ENCODE measurements at regions not wholly inside any gene's neighbourhood (a gene's known extent, or its start where the extent isn't known, plus 50 kb on each side); places are given as distances from the start of the nearest gene placed in this dataset.
"Not testable (repeated sequence)": the region's sequence is repeated elsewhere in the genome, so short reads cannot be mapped to it uniquely, and the experiment has no call there.

DNA sequence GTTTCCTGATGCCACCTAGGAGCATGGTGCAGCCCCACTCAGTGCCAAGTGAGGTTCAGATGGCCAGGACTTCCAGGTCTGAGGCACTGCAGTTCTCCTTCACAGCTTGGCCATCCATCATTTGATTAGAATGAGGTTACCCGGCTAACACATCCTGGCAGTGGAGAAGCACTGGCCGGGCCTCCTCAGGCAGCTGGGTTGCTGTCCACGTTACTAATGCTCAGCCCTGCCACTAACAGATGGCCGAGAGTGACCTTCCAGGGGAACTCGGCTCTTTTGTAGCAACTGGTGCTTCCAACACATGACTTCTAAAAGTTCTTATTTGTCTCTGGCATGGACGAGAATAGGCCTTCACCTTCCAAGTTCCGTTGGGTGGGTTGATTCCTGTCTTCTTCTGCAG is 204.6 kb upstream of the CFAP20DC start:
- DNase-seq (ENCODE audit: low spot score): no peak

DNA sequence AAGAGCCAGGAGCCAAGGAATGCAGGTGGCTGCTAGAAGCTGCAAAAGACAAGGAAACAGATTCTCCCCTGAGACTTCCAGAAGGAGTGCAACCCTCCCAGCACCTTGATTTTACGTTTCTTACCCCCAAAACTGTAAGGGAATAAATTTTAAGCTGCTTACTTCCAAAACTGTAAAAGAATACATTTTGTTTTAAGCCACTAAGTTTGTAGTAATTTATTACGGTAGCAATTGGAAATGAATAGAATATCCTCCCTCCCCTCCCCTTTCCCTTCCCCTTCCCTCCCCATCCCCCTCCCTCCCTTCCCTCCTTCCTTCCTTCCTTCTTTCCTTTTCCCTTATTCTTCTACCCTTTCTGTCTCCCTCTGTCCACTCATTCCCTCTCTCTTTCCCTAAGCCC is 203.7 kb upstream of the CFAP20DC start:
- no peak for DNase-seq (ENCODE audit: low spot score)

DNA sequence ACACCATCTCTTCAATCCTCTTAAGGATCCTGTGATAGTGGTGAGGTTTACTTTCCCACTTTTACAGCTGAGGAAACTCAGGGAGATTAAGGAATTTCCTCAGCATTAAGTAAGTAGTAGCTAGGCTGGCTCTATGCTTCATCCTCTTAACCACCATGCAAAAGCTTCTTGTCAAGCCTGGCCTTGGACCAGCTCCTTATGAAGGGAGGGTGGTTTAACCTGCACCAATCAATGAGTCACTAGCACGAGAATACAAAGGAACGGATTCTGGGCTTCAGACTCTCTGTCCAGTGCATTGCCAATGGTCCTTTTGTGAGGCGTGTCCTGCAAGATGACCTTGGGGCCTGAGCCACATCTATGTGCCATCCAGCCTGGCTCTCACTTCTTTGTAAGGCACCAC is 202.0 kb upstream of the CFAP20DC start:
- DNase-seq (ENCODE audit: low spot score): no peak

DNA sequence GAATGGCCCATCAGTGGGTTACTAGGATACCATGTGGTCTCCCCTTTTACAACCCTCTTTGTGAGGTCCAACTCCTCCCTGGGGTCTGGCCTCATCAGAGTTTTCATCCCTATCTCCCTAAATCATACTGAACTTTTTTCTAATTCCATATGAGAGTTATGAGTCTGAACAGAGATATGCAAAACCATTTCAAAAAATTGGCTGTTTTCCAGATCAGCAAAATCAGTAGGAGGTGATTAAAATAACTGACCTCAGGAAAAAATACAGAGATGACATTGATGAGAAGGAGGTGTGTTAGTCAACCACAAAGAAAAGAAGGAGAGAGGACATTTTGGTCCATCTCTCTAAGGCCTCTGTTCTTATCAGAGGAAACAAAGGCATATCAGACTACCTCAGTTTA is 200.8 kb upstream of the CFAP20DC start:
- DNase-seq (ENCODE audit: low spot score): no peak

DNA sequence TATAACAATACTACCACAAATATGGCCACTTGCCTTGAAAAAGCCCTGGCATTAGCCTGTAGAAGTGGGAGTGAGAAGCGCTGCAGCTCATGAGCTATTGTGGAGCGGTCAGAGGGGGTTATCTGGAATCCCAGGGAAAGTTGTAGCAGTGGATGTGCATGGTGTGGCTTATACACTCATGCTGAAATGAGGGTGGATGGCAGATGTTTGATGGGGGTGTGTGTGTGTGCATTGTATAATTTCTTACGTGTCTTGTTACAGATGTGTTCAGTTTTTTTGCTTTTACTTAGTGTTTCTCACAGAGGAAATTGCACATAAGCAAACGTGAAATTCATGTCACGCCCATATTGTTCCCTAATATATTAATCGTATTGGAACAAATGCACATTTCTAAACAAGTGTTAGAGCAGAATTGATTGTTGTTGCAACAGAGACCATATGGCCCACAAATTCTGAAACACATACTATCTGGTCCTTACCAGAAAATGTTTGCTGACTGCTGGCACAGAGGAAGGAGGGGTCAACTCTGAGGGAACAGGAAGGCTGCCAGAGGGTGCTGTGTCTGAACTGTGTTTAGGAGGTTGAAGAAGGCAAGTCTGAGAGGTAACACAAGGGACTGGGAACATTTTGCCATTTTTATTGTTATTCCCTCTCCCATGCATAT is 200.0 kb upstream of the CFAP20DC start:
- DNase-seq (ENCODE audit: low spot score): no peak

DNA sequence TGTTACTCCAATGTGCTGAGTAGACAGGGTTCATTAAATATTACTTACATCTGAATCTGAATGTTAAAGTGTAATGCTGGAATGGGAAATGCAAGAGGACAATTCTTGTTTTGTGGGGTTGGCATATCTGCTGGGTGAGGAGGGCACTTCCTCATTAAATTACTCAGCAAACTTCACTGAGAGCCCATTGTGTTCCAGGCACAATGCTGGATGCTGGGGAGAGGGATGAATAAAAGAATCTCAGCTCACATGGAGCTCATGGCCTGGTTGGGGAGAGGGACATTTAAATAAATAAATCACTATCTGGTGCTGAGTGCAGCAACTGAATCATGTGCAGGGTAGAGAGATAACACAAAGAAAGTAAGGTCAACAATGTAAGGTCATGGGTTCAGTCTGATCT is 199.2 kb upstream of the CFAP20DC start:
- DNase-seq (ENCODE audit: low spot score): no peak

DNA sequence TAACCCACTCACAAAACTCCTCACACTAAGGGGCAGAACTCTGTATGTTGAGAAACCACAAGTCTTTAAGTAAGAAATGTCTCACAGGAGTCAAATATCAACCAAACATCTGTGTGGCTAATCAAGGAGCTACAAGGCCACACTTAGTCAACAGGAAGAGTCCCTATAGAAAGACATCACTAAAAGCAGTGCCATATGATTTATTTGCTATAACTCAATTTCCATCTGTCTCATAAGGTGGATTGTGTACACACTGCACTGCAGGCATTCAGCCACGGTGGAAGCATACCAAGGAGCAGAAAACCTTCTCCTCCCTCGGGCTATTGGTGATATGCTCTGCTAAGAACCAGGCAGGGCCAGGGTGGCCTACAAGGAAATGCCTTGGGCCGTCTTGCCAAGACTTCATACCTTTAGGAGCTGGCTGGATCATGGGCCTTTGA is 197.6 kb upstream of the CFAP20DC start:
- DNase-seq (ENCODE audit: low spot score): no peak

DNA sequence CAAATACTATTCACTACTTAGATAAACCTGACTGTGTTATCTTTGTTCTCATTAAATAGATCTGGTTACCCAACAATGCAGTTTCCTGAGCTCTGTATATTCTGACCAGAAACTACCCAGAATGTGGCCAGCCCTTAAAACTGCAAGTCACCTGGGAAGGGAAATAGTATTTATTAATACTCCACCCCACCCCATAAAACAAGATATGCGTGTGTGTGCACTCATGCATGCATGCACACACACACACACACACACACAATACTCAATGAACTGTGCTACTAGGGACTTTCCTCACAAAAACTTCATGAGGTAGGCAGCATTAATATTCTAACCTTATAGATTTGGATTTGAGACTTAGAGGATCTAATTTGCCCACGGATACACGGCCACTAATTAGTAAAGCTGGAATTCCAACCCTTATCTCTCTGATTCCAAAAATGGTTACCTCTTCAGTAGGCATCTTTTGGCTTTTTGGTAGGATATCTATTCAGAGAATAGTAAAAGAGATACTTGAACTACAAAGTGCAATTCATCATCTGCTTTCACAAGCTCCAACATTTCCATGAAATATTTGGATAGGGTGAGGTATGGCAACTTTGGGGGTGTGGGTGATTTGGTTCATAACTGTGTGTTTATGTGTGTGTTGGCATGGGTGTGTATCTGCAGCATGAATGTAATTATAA is 197.0 kb upstream of the CFAP20DC start:
- DNase-seq (ENCODE audit: low spot score): no peak

DNA sequence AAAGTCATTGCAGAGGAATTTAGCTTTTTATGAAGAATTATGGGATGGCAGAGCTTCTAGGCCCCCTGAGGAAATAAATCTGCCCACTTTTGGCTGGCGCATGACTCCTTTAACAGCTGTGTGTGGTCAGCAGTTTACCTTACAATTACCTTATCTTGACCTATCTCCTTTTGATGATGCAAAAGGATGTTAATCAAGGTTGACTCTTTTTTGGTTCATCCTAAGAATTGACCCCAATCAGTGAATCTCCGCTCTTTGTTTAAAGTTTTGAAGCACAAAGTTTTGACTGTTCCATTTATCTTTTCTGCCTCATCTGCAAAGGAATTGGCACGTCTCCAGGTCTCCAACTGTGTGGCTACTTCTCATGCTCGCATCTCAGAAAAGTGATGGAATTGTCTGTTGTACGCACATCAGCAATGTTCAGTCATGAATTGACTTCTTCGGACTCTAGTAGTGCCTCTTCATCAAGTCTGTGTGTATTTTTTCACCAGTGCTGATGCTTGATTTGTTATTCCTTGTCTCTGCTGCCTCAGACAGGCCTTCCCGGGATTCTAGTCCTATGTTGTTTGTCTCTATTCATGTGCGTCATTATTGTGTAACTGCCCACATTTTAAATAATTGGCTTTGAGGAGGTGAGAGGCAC is 196.2 kb upstream of the CFAP20DC start:
- DNase-seq (ENCODE audit: low spot score): no peak

DNA sequence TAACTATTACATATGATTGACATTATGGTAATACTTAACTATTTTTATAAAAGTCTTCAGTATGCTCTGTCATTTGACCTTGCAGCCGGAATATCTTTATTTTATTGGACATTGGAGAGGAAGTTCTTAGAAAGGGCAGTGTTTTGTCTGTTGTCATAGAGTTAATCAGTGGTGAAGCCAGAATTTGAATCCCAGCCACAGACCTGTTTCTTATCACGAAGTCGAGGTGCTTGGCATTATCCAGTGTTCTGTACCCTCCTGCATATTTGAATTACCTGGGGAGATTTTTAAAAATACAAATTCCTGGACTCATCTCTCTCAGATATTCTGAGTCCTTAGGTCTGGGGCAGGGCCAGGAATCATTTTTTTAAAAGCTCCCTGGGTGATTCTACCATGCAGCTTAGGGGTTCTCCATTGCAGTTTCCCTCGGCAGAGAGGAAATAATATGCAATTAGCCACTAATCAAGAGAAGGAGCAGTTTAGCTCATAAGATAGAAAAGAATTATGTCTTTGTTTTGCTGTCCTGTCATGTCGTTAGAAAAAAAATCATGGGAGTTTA is 195.6 kb upstream of the CFAP20DC start:
- no peak for DNase-seq (ENCODE audit: low spot score)

DNA sequence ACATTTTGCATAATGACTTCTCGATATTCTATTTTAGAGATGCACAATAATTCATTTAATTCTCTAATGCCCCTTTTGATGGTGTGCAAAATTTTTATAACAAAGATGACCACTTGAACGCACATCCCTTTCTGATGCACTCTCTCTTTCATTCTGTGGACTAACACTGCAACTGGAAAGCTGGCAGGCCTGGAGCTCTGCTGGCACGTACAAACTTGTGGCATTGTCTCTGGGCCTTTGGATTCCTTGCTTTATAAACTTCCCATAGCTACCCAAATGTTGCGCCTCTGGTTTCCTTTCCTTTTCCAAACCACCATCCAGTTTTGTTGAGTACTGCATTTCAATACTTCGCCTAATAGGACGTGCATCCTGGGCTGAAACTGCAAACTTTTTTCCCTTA is 194.5 kb upstream of the CFAP20DC start:
- no peak for DNase-seq (ENCODE audit: low spot score)

DNA sequence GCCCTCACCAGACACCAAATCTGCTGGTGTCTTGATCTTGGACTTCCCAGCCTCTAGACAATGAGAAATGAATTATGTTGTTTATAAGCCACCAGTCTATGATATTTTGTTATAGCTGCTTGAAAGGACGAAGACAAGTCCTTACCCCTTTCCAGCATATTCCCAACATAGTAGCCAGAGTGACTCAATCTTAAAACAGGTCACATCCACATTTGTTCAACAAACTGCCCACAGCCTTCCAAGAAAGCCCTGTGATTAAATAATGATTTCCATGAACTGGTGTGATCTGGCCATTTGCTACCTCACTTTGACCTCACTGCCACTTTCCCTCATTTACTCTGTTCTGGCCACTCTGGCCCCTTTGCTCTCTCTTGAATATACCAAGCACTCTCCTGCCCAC is 193.7 kb upstream of the CFAP20DC start:
- DNase-seq (ENCODE audit: low spot score): no peak

DNA sequence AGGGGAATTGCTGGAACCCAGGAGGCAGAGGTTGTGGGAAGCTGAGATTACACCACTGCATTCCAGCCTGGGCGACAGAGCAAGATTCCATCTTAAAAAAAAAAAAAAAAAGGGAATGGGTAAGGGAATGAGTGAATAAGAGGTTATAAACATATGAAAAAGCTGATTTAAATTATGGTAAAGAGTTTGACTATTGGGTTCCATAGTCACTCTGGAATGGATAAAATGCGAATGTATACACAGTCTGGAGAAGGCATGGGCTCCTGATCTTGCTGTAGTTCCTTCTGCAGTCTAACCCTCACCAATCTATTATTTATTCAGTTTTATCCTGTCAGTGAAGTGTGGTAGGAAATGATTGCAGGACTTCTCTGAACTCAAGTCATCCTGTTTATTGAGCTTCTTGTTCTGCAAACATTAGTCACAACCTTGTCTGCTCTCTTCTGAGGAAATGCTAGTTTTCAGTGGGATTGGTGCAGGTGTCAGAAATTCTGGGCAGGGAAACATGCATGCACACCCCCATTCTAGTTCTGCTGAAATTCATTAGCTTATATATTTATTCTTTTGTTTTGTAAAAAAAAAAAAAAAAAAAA is 190.9 kb upstream of the CFAP20DC start:
- no peak for DNase-seq (ENCODE audit: low spot score)

DNA sequence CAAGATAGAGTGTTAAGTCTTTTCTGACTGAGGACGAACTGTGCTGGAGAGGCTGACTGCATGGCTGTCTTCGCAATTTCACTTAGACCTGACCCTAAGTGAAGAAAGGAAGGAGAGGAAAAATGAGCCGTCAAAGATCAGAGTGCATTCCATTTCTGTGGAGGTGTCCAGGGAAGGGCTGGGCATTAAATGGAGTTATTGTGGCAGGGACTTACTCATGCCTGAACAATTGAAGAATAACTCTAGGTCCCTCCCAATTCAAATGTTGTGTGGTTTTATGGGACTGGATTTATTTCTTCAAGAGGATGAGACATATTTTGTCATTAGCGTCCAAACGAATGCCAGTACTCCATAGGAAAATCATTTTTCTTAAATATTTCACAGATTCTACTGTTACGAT is 187.3 kb upstream of the CFAP20DC start:
- DNase-seq (ENCODE audit: low spot score): no peak

DNA sequence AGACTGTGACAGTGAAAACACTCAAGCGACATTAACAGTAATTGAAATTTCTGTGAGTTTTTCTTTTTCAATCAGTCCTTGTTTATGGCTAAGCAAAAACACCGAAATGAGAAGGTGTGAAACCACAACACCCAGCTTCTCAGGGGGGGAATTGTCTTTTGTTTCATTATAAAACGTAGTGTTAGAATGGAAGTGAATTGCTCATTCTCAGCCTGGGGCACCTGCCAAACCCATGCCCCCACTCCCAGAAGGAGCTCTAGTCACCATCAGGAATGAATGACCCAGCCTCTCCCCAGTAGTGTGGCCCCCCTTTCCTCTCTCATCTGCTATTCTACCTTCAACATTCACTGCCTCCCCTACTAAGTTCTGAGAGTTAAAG is 185.8 kb upstream of the CFAP20DC start:
- DNase-seq (ENCODE audit: low spot score): no peak

DNA sequence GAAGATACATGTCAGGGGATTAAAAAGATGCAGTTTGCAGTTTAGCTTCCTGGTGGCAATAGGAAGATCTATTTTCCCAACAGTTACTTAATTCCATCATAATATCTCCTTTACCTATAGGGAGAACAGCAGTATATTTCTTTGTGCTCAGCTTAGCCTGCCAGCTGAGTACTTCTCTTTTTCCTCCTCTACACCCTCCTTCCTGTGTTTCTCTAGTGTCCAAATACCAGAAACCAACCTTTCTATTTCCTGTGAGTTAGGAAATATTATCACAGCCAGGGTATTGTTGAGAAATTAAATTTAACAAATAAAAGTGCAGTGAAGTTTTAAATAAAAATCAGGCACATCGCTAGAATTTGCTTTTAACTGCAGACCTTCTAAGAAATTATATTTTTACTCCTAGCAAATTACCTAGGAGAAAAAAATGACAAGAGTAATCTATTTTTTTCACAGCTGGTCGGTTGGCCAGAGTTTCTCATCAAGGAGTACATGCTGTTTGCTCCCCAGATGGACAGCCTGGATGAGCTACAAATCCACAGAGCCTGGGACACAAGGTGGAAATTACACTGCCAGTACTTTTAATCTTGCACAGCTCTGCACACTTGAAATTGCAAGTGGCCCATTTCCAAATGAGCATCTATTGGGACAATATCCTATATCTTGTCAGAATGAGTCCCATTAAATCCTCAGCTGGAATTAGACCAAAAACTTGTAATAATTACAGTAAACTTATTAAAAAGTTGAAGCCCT is 185.2 kb upstream of the CFAP20DC start:
- no peak for DNase-seq (ENCODE audit: low spot score)

DNA sequence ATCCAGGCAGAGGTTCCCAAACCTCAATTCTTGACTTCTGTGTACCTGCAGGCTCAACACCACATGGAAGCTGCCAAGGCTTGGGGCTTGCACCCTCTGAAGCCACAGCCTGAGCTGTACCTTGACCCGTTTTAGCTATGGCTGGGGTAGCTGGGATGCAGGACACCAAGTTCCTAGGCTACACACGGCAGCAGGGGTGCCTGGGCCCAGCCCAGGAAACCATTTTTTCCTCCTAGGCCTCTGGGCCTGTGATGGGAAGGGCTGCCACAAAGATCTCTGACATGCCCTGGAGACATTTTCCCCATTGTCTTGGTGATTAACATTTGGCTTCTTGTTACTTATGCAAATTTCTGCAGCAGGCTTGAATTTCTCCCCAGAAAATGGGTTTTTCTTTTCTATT is 180.6 kb upstream of the CFAP20DC start:
- not testable (repeated sequence) for DNase-seq (ENCODE audit: low spot score)

DNA sequence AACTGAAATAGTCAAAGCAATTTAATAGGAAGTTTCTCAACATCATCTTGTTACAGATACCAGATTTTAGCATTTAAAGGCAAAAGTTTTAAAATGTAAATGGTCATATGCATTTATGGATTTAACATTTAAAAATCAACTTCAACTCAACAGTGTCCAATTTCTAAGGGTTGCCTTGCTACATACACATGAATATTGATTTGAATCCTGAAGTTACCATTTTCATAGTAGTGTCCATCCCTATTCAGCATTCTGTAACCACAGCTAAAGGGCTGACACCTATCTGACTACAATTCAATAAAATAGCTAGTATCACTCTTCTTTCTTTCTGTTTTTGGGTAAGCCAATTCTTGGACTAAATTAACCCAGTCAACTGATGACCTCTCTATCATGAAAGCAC is 164.0 kb upstream of the CFAP20DC start:
- no peak for DNase-seq (ENCODE audit: low spot score)

DNA sequence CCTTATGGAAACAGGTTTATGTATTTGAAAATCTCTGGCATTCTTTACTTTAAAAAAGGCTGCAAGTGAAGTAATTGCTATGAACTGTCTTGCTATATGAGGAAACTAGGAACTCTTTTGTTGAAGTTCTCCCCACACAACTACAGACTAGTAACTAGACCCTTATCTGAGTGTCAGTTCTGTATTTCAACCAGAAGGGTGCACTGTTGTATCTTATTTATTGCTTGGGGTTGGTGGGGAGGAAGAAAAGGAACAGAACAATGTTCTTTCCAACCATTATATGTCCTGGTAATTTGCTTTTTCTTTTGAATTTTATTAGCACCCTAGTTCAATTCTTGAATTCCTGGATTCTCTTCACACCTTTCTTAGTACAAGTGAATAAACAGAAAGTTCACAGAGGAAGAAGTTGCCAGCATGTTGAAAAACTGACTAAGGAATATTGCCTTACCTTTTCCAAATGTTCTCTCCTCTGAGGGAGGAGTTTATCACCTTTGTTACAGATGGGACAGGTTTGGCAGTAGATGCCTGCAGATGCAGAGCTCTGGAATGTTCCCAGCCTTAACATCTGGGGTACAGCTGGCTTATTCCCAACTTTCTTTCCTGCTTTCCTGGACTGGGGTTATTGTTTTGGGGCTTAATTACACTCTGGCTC is 162.4 kb upstream of the CFAP20DC start:
- DNase-seq (ENCODE audit: low spot score): peak; percentile 58

DNA sequence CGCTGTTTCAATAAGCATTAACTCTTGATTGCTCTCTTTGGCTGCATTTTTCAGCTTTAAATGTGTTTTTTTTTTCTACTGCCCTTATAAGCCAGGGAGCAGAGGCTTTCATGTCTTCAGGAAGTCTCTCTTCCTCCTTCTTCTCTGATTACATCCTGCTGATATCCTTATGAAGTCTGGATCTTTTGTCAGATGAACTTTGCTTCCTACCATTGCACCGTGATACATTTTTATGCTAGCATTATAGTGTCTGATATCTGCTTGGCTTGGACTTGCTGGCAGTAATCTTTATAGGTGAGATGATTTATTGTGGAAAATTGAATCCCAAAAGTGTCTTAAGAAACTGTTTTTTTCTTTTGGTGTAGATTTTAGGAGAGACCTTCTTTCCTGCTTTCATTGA is 160.4 kb upstream of the CFAP20DC start:
- no peak for DNase-seq (ENCODE audit: low spot score)

DNA sequence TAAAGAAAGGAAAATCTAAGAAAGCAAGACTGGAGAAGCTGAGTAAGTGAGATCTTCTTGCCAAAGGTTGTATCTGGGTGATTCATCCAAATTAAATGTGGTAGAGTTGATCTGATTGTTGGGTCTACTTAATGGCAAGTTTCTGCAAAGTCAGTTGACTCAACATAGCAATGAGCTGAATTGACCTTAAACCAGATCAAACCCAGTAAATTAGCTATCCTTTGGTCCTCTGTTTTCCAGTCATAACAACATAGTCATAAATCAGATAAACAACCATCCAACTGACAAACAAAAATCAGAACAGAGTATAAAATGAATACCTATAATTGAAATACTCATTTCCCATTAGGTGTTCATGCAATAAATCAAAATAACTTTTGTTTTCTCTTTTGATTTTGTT is 142.6 kb upstream of the CFAP20DC start:
- no peak for DNase-seq (ENCODE audit: low spot score)

DNA sequence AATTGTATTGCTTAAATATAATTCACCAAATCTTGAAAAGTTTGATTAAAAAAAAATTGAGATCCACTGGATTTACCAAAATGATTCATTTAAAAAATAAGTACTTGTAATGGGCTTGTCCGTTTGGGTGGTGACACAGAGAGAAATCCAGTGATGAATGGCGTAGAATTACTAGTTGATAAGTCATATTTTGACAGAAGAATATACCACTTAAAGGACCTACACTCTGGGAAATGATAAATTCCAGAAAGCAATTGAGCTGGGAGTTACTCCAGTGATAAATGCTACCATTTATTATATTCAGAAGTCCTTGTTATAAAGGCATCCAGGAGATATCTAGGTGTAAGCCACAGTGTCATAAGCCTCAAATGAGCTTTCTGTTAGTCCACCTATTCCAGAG is 141.8 kb upstream of the CFAP20DC start:
- no peak for DNase-seq (ENCODE audit: low spot score)

Measured in LoVo (cell line).